ENCODE measurements at regions not wholly inside any gene's neighbourhood (a gene's known extent, or its start where the extent isn't known, plus 50 kb on each side); places are given as distances from the start of the nearest gene placed in this dataset.

DNA sequence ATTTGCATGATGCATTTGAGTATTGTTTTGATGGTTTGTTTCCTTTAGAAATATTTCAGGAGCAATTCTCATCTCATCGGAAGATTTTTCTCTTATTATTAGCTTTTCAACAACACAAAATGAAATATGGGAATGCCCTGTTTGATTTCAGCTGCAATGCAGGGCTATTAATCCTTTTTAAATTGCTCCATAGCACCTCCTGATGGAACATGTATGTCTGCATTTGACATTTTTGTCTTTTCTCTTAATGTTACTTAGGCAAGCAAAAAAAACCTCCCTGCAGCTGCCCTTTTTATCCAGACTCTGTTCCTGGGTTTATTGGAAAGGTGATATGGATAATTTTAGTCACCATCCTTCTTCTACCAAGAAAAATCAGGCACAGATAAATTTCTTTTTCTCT, 895.8 kb downstream of the RPS29 start:
- H3K4me3 ChIP-seq (ENCODE audit: low read depth, low read length): no peak overlapping the region
- no peak for DNase-seq (ENCODE audit: low read depth)
- TF ChIP-seq, protein P1, sequence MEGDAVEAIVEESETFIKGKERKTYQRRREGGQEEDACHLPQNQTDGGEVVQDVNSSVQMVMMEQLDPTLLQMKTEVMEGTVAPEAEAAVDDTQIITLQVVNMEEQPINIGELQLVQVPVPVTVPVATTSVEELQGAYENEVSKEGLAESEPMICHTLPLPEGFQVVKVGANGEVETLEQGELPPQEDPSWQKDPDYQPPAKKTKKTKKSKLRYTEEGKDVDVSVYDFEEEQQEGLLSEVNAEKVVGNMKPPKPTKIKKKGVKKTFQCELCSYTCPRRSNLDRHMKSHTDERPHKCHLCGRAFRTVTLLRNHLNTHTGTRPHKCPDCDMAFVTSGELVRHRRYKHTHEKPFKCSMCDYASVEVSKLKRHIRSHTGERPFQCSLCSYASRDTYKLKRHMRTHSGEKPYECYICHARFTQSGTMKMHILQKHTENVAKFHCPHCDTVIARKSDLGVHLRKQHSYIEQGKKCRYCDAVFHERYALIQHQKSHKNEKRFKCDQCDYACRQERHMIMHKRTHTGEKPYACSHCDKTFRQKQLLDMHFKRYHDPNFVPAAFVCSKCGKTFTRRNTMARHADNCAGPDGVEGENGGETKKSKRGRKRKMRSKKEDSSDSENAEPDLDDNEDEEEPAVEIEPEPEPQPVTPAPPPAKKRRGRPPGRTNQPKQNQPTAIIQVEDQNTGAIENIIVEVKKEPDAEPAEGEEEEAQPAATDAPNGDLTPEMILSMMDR (IDR thresholded peaks at IDR 0.05; ENCODE audit: low read depth, low read length, missing control alignments): no peak

DNA sequence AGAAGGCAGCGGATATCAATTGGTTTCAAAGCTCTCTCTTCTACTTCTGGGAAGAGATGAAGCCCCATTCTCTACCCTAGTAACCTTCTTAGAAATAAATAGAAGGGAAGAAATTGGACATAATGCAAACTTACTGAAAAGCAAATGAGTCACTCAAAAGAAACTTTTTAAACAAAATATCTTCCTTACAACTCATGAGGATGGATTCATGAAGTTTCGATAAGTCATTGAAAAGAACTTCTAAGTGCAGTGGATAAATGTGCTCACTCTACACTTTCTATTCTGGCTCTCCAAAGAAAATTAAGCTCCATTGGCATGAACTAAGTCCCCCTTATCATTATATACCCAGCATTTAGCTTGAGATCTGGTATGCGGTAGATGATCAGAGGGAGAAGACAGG, 899.5 kb downstream of the RPS29 start:
- no peak overlapping the region for H3K4me3 ChIP-seq (ENCODE audit: low read depth, low read length)
- DNase-seq (ENCODE audit: low read depth): no peak
- TF ChIP-seq, protein P1 (IDR thresholded peaks at IDR 0.05; ENCODE audit: low read depth, low read length, missing control alignments): no peak

DNA sequence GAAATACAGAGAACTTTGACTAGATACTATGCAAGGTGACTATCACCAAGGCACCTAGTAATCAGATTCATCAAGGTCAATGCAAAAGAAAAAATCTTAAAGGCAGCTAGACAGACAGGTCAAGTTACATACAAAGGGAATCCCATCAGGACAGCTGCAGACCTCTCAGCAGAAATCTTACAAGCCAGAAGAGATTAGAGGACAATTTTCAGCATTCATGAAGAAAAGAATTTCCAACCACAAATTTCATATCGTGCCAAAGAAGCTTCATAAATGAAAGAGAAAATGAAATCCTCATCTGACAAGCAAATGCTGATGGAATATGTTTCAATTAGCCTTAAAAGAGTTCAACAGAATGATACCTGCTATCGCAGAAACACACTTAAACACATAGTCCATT, 913.7 kb downstream of the RPS29 start:
- H3K4me3 ChIP-seq (ENCODE audit: low read depth, low read length): no peak overlapping the region
- TF ChIP-seq, protein P1 (IDR thresholded peaks at IDR 0.05; ENCODE audit: low read depth, low read length, missing control alignments): no peak
- DNase-seq (ENCODE audit: low read depth): no peak

DNA sequence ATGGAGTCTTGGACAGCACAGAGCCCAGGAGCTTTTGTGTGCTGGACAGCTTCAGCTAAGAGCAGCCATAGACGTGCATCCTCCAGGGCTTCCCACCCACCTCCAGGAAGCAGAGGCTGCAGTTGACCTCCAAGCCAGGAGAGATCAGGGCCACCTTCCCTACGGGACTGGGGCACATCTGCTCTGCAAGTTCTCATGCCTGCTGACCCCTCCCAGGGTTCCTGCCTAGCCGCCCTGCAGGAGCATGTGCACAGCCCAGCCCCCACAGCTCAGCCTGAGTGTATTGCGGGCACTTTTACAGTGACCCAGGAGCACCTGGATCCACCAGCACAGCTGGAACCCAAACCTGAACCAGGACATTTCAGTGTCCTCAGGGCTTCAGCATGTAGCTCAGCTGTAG, 915.2 kb downstream of the RPS29 start:
- no peak overlapping the region for H3K4me3 ChIP-seq (ENCODE audit: low read depth, low read length)
- TF ChIP-seq, protein P1 (IDR thresholded peaks at IDR 0.05; ENCODE audit: low read depth, low read length, missing control alignments): no peak
- DNase-seq (ENCODE audit: low read depth): no peak

DNA sequence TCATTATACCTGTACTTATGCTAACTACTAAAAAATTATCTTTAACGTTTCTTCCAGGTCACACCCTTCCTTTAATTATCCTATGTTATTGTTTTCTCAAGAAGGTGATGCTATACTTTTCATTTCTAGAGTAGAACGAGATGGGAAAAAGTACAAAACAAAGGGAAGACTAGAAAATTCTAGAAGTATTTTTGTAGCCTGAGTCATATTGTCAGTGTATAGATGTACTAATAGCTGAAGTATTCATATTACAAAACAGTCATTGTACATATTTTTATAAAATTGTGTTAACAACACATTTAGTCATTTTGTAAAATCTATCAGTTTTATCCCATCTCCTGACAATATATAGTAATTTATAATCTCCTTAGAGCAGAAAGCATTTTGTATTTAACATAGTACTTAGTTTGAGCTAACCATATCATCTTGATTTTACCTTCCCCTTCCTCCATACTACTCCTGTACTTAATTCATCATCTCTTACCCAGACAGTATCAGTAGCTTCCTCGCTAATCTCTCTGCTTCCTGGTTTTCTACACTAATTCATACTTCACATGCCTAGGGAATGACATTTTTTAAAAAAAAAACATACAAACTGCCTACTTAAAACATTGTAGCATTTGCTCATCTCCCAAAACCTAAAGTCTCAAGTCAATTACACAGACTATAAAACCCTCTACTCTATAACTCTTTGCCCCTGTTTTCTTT, 920.9 kb downstream of the RPS29 start:
- DNase-seq (ENCODE audit: low read depth): no peak
- TF ChIP-seq, protein P1 (IDR thresholded peaks at IDR 0.05; ENCODE audit: low read depth, low read length, missing control alignments): no peak
- H3K4me3 ChIP-seq (ENCODE audit: low read depth, low read length): no peak overlapping the region

DNA sequence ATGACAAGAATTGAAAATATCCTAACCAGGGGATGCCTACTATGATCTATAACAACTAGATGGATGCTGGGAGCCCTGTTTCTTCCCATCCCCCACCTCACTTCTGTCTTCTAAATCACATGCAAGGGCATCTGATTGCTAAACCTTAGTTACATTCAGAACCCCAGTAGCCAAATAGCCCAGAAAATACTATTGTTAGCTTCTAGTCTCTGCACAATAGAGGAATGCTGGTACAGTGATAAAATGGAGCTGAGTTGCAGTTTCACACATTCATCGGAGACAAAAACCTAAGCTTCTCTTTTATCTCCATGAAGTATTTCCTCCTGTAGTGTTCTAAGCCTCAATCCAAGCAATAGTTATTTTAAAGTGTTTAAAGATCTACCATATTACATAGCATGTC, 942.9 kb downstream of the RPS29 start:
- TF ChIP-seq, protein P1 (IDR thresholded peaks at IDR 0.05; ENCODE audit: low read depth, low read length, missing control alignments): no peak
- no peak for DNase-seq (ENCODE audit: low read depth)

DNA sequence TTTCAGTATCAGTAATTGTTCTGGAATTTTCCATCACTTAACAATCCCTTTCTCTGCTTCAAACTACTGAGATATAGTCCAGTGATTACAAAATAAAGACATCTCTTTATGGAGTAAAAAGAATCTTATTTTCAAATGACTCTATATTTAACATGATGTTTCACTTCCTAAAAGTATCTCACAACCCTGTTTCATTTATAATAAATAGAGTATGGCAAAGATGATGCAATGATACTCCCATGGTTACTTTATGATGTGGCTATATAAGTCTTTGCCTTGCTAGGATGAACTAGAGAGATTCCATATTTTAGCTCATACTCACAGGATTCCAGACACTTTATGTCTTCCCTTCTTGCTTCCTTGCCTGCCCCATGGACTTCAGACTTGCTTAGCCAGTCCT, 953.5 kb upstream of the MDGA2 start:
- TF ChIP-seq, protein P1 (IDR thresholded peaks at IDR 0.05; ENCODE audit: low read depth, low read length, missing control alignments): no peak
- DNase-seq (ENCODE audit: low read depth): no peak
- H3K4me3 ChIP-seq (ENCODE audit: low read depth, low read length): no peak overlapping the region

More for the DNA sequence above, 942.9 kb downstream of the RPS29 start:
- no peak overlapping the region for H3K4me3 ChIP-seq (ENCODE audit: low read depth, low read length)

All from GM12864 (cell line).